Liver (tissue), 7 donors: ENCODE measurements at regions not wholly inside any gene's neighbourhood (a gene's known extent, or its start where the extent isn't known, plus 50 kb on each side); places are given as distances from the start of the nearest gene placed in this dataset.

Experiments used
- DNase-seq: peaks from one replicate; pipeline ENCODE4 v3.0.0-alpha.2; 2017; ENCODE audit warnings: low spot score
- H3K27ac ChIP-seq, 2 donors: one replicate each; pipeline ENCODE4 v1.7.0; 2013; ENCODE audit warnings: inconsistent platforms in 2 of 2, low read length in 2 of 2, control low read depth in 1 of 2, low read depth in 1 of 2, mild to moderate bottlenecking in 1 of 2
- H3K27me3 ChIP-seq, 4 donors: one replicate each; pipeline versions ENCODE4 v1.6.1 to v1.7.0; 2013; ENCODE audit warnings: low read length in 3 of 4, inconsistent platforms in 1 of 4, mild to moderate bottlenecking in 1 of 4, moderate library complexity in 1 of 4; ENCODE audit not compliant: control insufficient read depth in 4 of 4, insufficient read depth in 4 of 4
- H3K36me3 ChIP-seq, 4 donors: one replicate each; pipeline versions ENCODE4 v1.6.1 to v1.7.0; 2013; ENCODE audit warnings: low read length in 3 of 4, mild to moderate bottlenecking in 3 of 4, low read depth in 1 of 4, moderate library complexity in 1 of 4; ENCODE audit not compliant: control insufficient read depth in 4 of 4, insufficient read depth in 3 of 4
- H3K4me1 ChIP-seq, 4 donors: one replicate each; pipeline versions ENCODE4 v1.6.1 to v1.7.0; 2013; ENCODE audit warnings: low read length in 3 of 4, mild to moderate bottlenecking in 3 of 4, moderate library complexity in 1 of 4; ENCODE audit not compliant: control insufficient read depth in 4 of 4, insufficient read depth in 4 of 4
- H3K4me3 ChIP-seq, 3 donors: one replicate each; pipeline versions ENCODE4 v1.6.1 to v1.7.0; 2013; ENCODE audit warnings: low read length in 3 of 3, control low read depth in 1 of 3, low read depth in 1 of 3, mild to moderate bottlenecking in 1 of 3
- H3K9ac ChIP-seq, 2 donors: one replicate each; pipeline ENCODE4 v1.7.0; 2013; ENCODE audit warnings: low read length in 2 of 2, mild to moderate bottlenecking in 2 of 2, moderate library complexity in 2 of 2, control low read depth in 1 of 2, low read depth in 1 of 2
- H3K9me3 ChIP-seq, 4 donors: one replicate each; pipeline versions ENCODE4 v1.6.1 to v1.7.0; 2013; ENCODE audit warnings: low read length in 3 of 4; ENCODE audit not compliant: control insufficient read depth in 4 of 4
- EGR1 ChIP-seq, 2 donors: IDR thresholded peaks; 2 replicates each; pipeline ENCODE4 v1.6.1; 2016 to 2018; ENCODE audit warnings: antibody characterized with exemption in 2 of 2, low read depth in 2 of 2
- FOXA2 ChIP-seq: IDR thresholded peaks from 2 replicates; pipeline ENCODE4 v1.6.1; 2016; ENCODE audit warnings: antibody characterized with exemption
- GABPA ChIP-seq, 2 donors: IDR thresholded peaks in 1 of 2; conservative IDR thresholded peaks in 1 of 2; 2 replicates each; pipeline ENCODE4 v1.6.1; 2016; ENCODE audit warnings: antibody characterized with exemption in 2 of 2, mild to moderate bottlenecking in 1 of 2, moderate library complexity in 1 of 2
- HNF4A ChIP-seq, 2 donors: conservative IDR thresholded peaks; 2 replicates each; pipeline ENCODE4 v1.6.1; 2016; ENCODE audit warnings: antibody characterized with exemption in 2 of 2, mild to moderate bottlenecking in 2 of 2
- HNF4G ChIP-seq: IDR thresholded peaks from 2 replicates; pipeline ENCODE4 v1.6.1; 2016; ENCODE audit warnings: antibody characterized with exemption
- JUND ChIP-seq, 2 donors: IDR thresholded peaks; 2 replicates each; pipeline ENCODE4 v1.6.1; 2016; ENCODE audit warnings: antibody characterized with exemption in 2 of 2
- NR2F2 ChIP-seq: IDR thresholded peaks from 2 replicates; pipeline ENCODE4 v1.6.1; 2016; ENCODE audit warnings: antibody characterized with exemption
- RAD21 ChIP-seq, 2 donors: IDR thresholded peaks; 2 replicates each; pipeline ENCODE4 v1.6.1; 2016; ENCODE audit warnings: antibody characterized with exemption in 2 of 2, mild to moderate bottlenecking in 2 of 2
- RXRA ChIP-seq, 2 donors: IDR thresholded peaks; 2 replicates each; pipeline ENCODE4 v1.6.1; 2017 to 2018; ENCODE audit warnings: antibody characterized with exemption in 2 of 2, mild to moderate bottlenecking in 1 of 2
- SP1 ChIP-seq: IDR thresholded peaks from 2 replicates; pipeline ENCODE4 v1.6.1; 2018; ENCODE audit warnings: antibody characterized with exemption, mild to moderate bottlenecking
- TAF1 ChIP-seq: conservative IDR thresholded peaks from 2 replicates; pipeline ENCODE4 v1.6.1; 2016; ENCODE audit warnings: antibody characterized with exemption, mild to moderate bottlenecking
- YY1 ChIP-seq: IDR thresholded peaks from 2 replicates; pipeline ENCODE4 v1.6.1; 2016; ENCODE audit warnings: antibody characterized with exemption, mild to moderate bottlenecking
- WGBS: extraction: QIAGEN DNeasy Blood & Tissue Kit; methylation state at CpG from one replicate; pipeline ENCODE4 v1.1.7; 2013; 5-methylcytosine and 5-hydroxymethylcytosine counted together
- TF ChIP-seq, protein P1 (sequence below): IDR thresholded peaks from 2 replicates; pipeline ENCODE4 v1.6.1; 2016; ENCODE audit warnings: antibody characterized with exemption
- TF ChIP-seq, protein P2 (sequence below): IDR thresholded peaks from 2 replicates; pipeline ENCODE4 v1.6.1; 2016; ENCODE audit warnings: antibody characterized with exemption
- TF ChIP-seq, protein P3 (sequence below): IDR thresholded peaks from 2 replicates; pipeline ENCODE4 v1.6.1; 2016; ENCODE audit warnings: antibody characterized with exemption, mild to moderate bottlenecking
- TF ChIP-seq, protein P4 (sequence below): IDR thresholded peaks from 2 replicates; pipeline ENCODE4 v1.6.1; 2016; ENCODE audit warnings: antibody characterized with exemption
- donor health status: healthy.
- donor health status: healthy.
- donor health status: healthy.
- donor health status: healthy.

DNA sequence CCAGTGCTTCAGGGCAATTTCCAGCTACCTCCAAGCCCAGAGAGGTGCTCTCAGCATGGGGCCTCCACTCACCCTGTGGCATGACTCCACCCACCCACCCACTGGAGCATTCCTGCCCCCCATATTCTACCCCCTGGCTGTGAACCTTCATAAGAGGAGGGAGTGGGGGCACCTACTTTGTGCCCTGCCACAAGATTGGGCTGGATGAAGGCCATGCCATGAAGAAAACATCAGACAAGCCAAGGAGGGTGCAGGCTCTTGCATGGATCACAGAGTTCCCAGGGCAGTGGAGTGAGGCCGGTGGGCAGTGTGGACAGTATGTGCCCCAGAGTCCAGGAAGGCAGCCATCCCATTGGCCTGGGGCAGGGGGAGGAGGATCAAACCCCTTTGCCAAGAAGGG, 97.8 kb downstream of the UQCRFS1 start (continued):
- no peak for TF ChIP-seq RAD21 (IDR thresholded peaks at IDR 0.05)
- TF ChIP-seq, protein P1, sequence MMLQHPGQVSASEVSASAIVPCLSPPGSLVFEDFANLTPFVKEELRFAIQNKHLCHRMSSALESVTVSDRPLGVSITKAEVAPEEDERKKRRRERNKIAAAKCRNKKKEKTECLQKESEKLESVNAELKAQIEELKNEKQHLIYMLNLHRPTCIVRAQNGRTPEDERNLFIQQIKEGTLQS = no peak
- TF ChIP-seq HNF4G = no peak
- TF ChIP-seq, protein P2, sequence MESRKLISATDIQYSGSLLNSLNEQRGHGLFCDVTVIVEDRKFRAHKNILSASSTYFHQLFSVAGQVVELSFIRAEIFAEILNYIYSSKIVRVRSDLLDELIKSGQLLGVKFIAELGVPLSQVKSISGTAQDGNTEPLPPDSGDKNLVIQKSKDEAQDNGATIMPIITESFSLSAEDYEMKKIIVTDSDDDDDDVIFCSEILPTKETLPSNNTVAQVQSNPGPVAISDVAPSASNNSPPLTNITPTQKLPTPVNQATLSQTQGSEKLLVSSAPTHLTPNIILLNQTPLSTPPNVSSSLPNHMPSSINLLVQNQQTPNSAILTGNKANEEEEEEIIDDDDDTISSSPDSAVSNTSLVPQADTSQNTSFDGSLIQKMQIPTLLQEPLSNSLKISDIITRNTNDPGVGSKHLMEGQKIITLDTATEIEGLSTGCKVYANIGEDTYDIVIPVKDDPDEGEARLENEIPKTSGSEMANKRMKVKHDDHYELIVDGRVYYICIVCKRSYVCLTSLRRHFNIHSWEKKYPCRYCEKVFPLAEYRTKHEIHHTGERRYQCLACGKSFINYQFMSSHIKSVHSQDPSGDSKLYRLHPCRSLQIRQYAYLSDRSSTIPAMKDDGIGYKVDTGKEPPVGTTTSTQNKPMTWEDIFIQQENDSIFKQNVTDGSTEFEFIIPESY = no peak
- TF ChIP-seq RXRA (IDR thresholded peaks at IDR 0.05) = no peak
- TF ChIP-seq GABPA (IDR thresholded peaks at IDR 0.05 in 1 of 2, conservative IDR thresholded peaks at IDR 0.05 in 1 of 2) = no peak
- TF ChIP-seq HNF4A (conservative IDR thresholded peaks at IDR 0.05) = no peak
- no peak for TF ChIP-seq YY1
- TF ChIP-seq FOXA2 = no peak

DNA sequence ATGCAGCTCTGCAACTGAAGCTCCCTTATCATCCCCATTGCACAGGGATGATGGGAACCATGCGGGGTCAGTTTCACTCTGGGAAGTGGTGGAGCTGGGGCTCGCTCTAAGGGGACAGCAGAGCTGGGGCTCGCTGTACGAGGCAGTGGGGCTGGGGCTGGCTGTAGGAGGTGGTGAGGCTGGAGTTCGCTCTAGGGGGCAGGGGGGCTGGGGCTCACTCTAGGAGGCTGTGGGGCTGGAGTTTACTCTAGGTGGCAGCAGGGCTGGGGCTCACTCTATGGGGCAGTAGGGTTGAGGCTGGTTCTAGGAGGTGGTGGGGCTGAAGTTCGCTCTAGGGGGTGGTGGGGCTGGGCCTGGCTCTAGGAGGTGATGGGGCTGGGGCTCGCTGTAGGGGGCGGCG, 99.1 kb downstream of the UQCRFS1 start:
- DNase-seq = no peak

DNA sequence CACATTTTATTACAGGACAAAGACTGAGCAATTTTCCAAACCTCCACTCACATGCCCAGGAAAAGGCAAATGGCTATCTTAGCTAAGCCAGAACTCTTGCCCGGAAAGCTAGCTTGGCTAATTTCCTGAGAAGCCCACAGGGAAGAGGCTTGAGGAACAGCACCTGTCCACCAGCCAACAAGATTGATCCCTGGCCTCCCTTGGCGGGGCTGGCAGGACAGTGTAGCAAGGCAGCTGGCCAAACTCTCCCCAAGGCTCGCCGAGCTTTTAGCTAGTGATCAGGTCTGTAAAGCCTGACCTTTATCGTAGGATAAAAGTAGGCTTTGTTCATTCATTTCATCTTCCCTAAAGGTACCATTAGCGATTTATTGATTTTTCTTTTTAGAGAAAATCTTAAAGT, 101.4 kb downstream of the UQCRFS1 start:
- Histone ChIP-seq H3K4me3 (no peak overlapping the region), H3K9me3 (no peaks in the 10 kb centered on the region), H3K27ac (no peak overlapping the region), H3K27me3 (no peaks in the 10 kb centered on the region), H3K9ac (no peak overlapping the region), H3K4me1 (no peaks in the 10 kb centered on the region), H3K36me3 (no peaks in the 10 kb centered on the region)
- no peak for DNase-seq
- 79% methylated on average over 6 of the region's 6 CpGs for WGBS
- no peak for TF ChIP-seq YY1
- TF ChIP-seq HNF4G = no peak
- TF ChIP-seq FOXA2 = no peak
- TF ChIP-seq HNF4A (conservative IDR thresholded peaks at IDR 0.05) = no peak
- TF ChIP-seq, protein P3, sequence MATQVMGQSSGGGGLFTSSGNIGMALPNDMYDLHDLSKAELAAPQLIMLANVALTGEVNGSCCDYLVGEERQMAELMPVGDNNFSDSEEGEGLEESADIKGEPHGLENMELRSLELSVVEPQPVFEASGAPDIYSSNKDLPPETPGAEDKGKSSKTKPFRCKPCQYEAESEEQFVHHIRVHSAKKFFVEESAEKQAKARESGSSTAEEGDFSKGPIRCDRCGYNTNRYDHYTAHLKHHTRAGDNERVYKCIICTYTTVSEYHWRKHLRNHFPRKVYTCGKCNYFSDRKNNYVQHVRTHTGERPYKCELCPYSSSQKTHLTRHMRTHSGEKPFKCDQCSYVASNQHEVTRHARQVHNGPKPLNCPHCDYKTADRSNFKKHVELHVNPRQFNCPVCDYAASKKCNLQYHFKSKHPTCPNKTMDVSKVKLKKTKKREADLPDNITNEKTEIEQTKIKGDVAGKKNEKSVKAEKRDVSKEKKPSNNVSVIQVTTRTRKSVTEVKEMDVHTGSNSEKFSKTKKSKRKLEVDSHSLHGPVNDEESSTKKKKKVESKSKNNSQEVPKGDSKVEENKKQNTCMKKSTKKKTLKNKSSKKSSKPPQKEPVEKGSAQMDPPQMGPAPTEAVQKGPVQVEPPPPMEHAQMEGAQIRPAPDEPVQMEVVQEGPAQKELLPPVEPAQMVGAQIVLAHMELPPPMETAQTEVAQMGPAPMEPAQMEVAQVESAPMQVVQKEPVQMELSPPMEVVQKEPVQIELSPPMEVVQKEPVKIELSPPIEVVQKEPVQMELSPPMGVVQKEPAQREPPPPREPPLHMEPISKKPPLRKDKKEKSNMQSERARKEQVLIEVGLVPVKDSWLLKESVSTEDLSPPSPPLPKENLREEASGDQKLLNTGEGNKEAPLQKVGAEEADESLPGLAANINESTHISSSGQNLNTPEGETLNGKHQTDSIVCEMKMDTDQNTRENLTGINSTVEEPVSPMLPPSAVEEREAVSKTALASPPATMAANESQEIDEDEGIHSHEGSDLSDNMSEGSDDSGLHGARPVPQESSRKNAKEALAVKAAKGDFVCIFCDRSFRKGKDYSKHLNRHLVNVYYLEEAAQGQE = no peak
- no peak for TF ChIP-seq EGR1 (IDR thresholded peaks at IDR 0.05; ENCODE audit: low read depth in 2 of 2)
- TF ChIP-seq, protein P1 = no peak
- TF ChIP-seq RXRA (IDR thresholded peaks at IDR 0.05) = no peak
- TF ChIP-seq, protein P4, sequence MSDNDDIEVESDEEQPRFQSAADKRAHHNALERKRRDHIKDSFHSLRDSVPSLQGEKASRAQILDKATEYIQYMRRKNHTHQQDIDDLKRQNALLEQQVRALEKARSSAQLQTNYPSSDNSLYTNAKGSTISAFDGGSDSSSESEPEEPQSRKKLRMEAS = no peak
- no peak for TF ChIP-seq SP1
- no peak for TF ChIP-seq TAF1
- no peak for TF ChIP-seq NR2F2

More for the DNA sequence above, 99.1 kb downstream of the UQCRFS1 start:
- Histone ChIP-seq H3K27ac (no peak overlapping the region), H3K4me3 (no peak overlapping the region), H3K4me1 (no peaks in the 10 kb centered on the region), H3K9ac (no peak overlapping the region), H3K36me3 (no peaks in the 10 kb centered on the region), H3K27me3 (no peaks in the 10 kb centered on the region), H3K9me3 (no peaks in the 10 kb centered on the region)
- TF ChIP-seq EGR1 (IDR thresholded peaks at IDR 0.05; ENCODE audit: low read depth in 2 of 2) (no peak), JUND (IDR thresholded peaks at IDR 0.05) (no peak), NR2F2 (no peak), TAF1 (no peak), RAD21 (IDR thresholded peaks at IDR 0.05) (no peak), GABPA (IDR thresholded peaks at IDR 0.05 in 1 of 2, conservative IDR thresholded peaks at IDR 0.05 in 1 of 2) (no peak), HNF4G (no peak), HNF4A (conservative IDR thresholded peaks at IDR 0.05) (no peak), SP1 (no peak)
- TF ChIP-seq, protein P1 = no peak
- TF ChIP-seq, protein P2 = no peak
- TF ChIP-seq, protein P4 = no peak
- 87% methylated on average over 9 of the region's 9 CpGs for WGBS
